B cell (primary cell): ENCODE measurements at regions not wholly inside any gene's neighbourhood (a gene's known extent, or its start where the extent isn't known, plus 50 kb on each side); places are given as distances from the start of the nearest gene placed in this dataset.

Source experiments
- ATAC-seq: fragments of 200-7000 bp; cut with Tn5 transposase; one replicate; pipeline ENCODE4 v1.10.0; 2021; ENCODE audit warnings: low read depth, mild to moderate bottlenecking, moderate number of reproducible peaks, moderate library complexity
- CTCF ChIA-PET: fragments of 350-600 bp; sonication (Branson Sonifier 250); formaldehyde crosslinking; loops from one replicate; lab custom pipeline; 2021; ENCODE audit warnings: antibody characterized with exemption, inconsistent platforms; lab: Charles Lee
- POLR2A ChIA-PET: fragments of 350-600 bp; sonication (Branson Sonifier 250); formaldehyde crosslinking; loops from one replicate; lab custom pipeline; 2021; ENCODE audit warnings: antibody characterized with exemption; lab: Charles Lee
- DNase-seq: peaks from one replicate; pipeline ENCODE4 v3.0.0; 2013
- H2AFZ ChIP-seq: 2 replicates; pipeline ENCODE4 v1.6.1; 2012; ENCODE audit warnings: mild to moderate bottlenecking, low read depth, low read length; ENCODE audit not compliant: insufficient read depth, poor library complexity, severe bottlenecking
- H3K27ac ChIP-seq, 2 donors: 1 replicate in 1 of 2; 2 replicates in 1 of 2; pipeline ENCODE4 v1.5.1; 2012 to 2013; ENCODE audit warnings: low read length in 2 of 2, mild to moderate bottlenecking in 2 of 2, moderate library complexity in 1 of 2
- H3K27me3 ChIP-seq, 4 experiments: fragments of 200-600 bp in 1 of 4; sonication (generic) in 1 of 4; replicated peaks in 1 of 4; 1 replicate in 2 of 4; 2 replicates in 2 of 4; pipeline versions ENCODE4 v1.6.1 to v1.7.0; 2013 to 2016; ENCODE audit warnings: low read length in 3 of 4, mild to moderate bottlenecking in 2 of 4, mixed read lengths in 1 of 4, moderate library complexity in 1 of 4; ENCODE audit not compliant: insufficient read depth in 4 of 4, control insufficient read depth in 3 of 4; ENCODE audit errors: control extremely low read depth in 1 of 4
- H3K36me3 ChIP-seq, 2 experiments: replicated peaks in 1 of 2; 1 replicate in 1 of 2; 2 replicates in 1 of 2; pipeline versions ENCODE4 v1.6.1 to v1.7.1; 2013; ENCODE audit warnings: low read length in 1 of 2; ENCODE audit not compliant: insufficient read depth in 2 of 2, control insufficient read depth in 1 of 2; ENCODE audit errors: control extremely low read depth in 1 of 2, extremely low read depth in 1 of 2
- H3K4me1 ChIP-seq, 2 donors: fragments of 200-600 bp in 1 of 2; sonication (generic) in 1 of 2; 1 replicate in 1 of 2; 2 replicates in 1 of 2; pipeline versions ENCODE4 v1.5.1 to v1.6.1; 2013 to 2017; ENCODE audit warnings: low read length in 2 of 2; ENCODE audit not compliant: control insufficient read depth in 2 of 2, insufficient read depth in 2 of 2
- H3K4me2 ChIP-seq: replicated peaks from 2 replicates; pipeline ENCODE3; 2012; ENCODE audit warnings: mild to moderate bottlenecking, low read depth, low read length; ENCODE audit not compliant: poor library complexity, severe bottlenecking
- H3K4me3 ChIP-seq, 5 experiments: fragments of 200-600 bp in 1 of 5; sonication (generic) in 1 of 5; 1 replicate in 3 of 5; 2 replicates in 2 of 5; pipeline versions ENCODE4 v1.5.1 to v1.7.0; 2011 to 2016; ENCODE audit warnings: low read length in 4 of 5, mild to moderate bottlenecking in 4 of 5, low read depth in 2 of 5, control low read depth in 1 of 5, moderate library complexity in 1 of 5; ENCODE audit not compliant: insufficient read depth in 1 of 5; ENCODE audit errors: control extremely low read depth in 1 of 5, extremely low read depth in 1 of 5
- H3K79me2 ChIP-seq: fragments of 200-600 bp; sonication (generic); one replicate; pipeline ENCODE4 v1.6.0; 2016; ENCODE audit warnings: low read length; ENCODE audit not compliant: control insufficient read depth, insufficient read depth
- H3K9ac ChIP-seq: fragments of 200-600 bp; sonication (generic); 2 replicates; pipeline ENCODE4 v1.6.1; 2017; ENCODE audit warnings: mild to moderate bottlenecking, low read length, moderate library complexity
- H3K9me3 ChIP-seq, 3 donors: one replicate each; pipeline versions ENCODE4 v1.6.1 to v1.7.1; 2013; ENCODE audit warnings: low read length in 2 of 3; ENCODE audit not compliant: control insufficient read depth in 2 of 3, insufficient read depth in 1 of 3; ENCODE audit errors: control extremely low read depth in 1 of 3
- H4K20me1 ChIP-seq: 2 replicates; pipeline ENCODE4 v1.6.0; 2012; ENCODE audit warnings: mild to moderate bottlenecking, low read length; ENCODE audit not compliant: insufficient read depth, control insufficient read depth, poor library complexity, severe bottlenecking
- H3K27ac Mint-ChIP-seq: one replicate; pipeline ENCODE4 v1.8.0; 2021; ENCODE audit warnings: mixed read lengths
- H3K27me3 Mint-ChIP-seq: one replicate; pipeline ENCODE4 v1.8.0; 2021; ENCODE audit warnings: mixed read lengths
- H3K4me1 Mint-ChIP-seq: one replicate; pipeline ENCODE4 v1.8.0; 2021; ENCODE audit warnings: mixed read lengths
- H3K4me3 Mint-ChIP-seq: one replicate; pipeline ENCODE4 v1.8.0; 2021; ENCODE audit warnings: mixed read lengths
- H3K9me3 Mint-ChIP-seq: one replicate; pipeline ENCODE4 v1.8.0; 2022; ENCODE audit warnings: mixed read lengths; ENCODE audit not compliant: insufficient read depth
- EZH2 ChIP-seq: IDR thresholded peaks from 2 replicates; pipeline ENCODE4 v1.6.1; 2012; ENCODE audit warnings: borderline replicate concordance, low read depth, mild to moderate bottlenecking, moderate library complexity, low read length; ENCODE audit not compliant: insufficient read depth, poor library complexity, severe bottlenecking
- WGBS: methylation state at CpG from one replicate; pipeline ENCODE4 v1.1.5; 2013; ENCODE audit warnings: missing lambda C conversion rate; ENCODE audit not compliant: insufficient coverage; 5-methylcytosine and 5-hydroxymethylcytosine counted together
- intact Hi-C: fragments of 100-400 bp; cut with micrococcal nuclease; formaldehyde crosslinking; loops from one replicate; pipeline ENCODE4 v1.10.0; 2022
- TF ChIP-seq, protein P1 (sequence below): fragments of 200-600 bp; IDR thresholded peaks from one replicate; pipeline ENCODE4 v1.8.0; 2022; ENCODE audit warnings: antibody characterized with exemption, mild to moderate bottlenecking

DNA sequence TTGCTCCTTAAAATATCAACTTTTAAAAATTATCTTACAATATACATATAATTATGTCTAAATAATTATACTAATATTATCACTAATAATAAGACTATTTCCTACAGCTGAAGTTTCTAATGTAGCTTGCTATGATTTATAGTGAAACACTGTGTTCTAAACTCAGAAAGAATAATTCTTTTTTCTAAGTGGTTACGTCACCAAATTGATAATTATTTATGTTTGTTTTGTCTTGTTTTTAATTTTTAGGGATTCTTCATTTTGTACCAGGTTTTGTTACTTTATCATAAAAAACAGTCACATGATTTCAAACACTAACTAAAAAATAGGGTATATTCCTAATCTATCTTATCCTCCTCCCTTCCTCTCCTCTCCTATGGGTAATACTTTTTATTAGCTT is 662.1 kb downstream of the FRK start:
- Histone ChIP-seq H3K4me1 (no peaks in the 10 kb centered on the region), H3K9ac (no peak overlapping the region), H3K79me2 (no peaks in the 10 kb centered on the region), H3K27me3 (no peaks in the 10 kb centered on the region), H4K20me1 (no peaks in the 10 kb centered on the region), H3K4me3 (no peak overlapping the region), H3K9me3 (peaks cover 0 to 18% (median 0%) of the 10 kb centered on the region in 3 donors), H3K27ac (no peak overlapping the region), H3K4me2 (no peak overlapping the region), H3K36me3 (no peaks in the 10 kb centered on the region), H2AFZ (no peak overlapping the region)
- ChIA-PET POLR2A (no interaction called here), CTCF (no interaction called here)
- DNase-seq (no peak), ATAC-seq (no peak)
- no peaks in the 10 kb centered on the region for H3K4me1 Mint-ChIP-seq
- H3K4me3 Mint-ChIP-seq: no peak overlapping the region
- no CpG with 5 or more reads among the region's 1 CpG for WGBS
- TF ChIP-seq EZH2: no peak
- TF ChIP-seq, protein P1, sequence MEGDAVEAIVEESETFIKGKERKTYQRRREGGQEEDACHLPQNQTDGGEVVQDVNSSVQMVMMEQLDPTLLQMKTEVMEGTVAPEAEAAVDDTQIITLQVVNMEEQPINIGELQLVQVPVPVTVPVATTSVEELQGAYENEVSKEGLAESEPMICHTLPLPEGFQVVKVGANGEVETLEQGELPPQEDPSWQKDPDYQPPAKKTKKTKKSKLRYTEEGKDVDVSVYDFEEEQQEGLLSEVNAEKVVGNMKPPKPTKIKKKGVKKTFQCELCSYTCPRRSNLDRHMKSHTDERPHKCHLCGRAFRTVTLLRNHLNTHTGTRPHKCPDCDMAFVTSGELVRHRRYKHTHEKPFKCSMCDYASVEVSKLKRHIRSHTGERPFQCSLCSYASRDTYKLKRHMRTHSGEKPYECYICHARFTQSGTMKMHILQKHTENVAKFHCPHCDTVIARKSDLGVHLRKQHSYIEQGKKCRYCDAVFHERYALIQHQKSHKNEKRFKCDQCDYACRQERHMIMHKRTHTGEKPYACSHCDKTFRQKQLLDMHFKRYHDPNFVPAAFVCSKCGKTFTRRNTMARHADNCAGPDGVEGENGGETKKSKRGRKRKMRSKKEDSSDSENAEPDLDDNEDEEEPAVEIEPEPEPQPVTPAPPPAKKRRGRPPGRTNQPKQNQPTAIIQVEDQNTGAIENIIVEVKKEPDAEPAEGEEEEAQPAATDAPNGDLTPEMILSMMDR: no peak
- peaks cover 7% of the 10 kb centered on the region for H3K9me3 Mint-ChIP-seq
- H3K27me3 Mint-ChIP-seq: no peaks in the 10 kb centered on the region
- H3K27ac Mint-ChIP-seq: no peak overlapping the region
- intact Hi-C loops: no loop called here

DNA sequence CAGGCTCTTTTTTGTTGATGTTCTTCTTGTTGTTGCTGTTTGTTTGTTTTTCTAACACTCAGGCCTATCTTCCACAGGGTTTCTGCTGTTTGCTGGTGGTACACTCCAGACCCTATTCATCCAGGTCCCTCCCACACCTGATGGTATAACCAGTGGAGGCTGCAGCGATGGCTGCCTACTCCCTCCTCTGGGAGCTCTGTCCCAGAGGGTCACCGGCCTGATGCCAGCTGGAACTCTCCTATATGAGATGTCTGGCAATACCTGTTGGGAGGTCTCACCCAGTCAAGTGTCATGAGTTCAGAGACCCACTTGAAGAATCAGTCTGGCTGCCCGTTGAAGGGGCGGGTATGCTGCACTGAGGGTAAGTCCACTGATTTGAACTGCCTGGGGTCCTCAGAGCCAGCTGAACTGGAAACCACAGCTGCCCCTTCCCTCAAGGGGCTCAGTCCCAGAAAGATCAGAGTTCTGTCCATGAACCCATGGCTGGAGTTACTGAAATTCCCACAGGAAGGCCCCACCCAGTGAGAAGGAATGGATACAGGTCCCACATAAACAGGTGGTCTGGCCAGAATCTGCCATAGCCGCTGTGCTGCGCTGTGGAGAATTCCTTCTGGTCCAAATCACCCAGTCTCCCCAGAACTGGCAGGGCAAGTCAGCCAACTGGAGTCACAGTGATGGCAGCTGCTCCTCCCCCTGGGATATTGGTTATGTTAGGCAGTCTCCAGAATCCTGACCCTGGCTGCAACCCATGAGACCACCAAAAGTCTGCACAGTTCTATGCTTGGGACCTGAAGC is 664.4 kb downstream of the FRK start:
- no peaks in the 10 kb centered on the region for H3K27me3 Mint-ChIP-seq
- TF ChIP-seq, protein P1: no peak
- TF ChIP-seq EZH2: no peak
- no peak overlapping the region for H3K4me3 Mint-ChIP-seq
- Histone ChIP-seq H2AFZ (no peak overlapping the region), H3K4me2 (no peak overlapping the region), H3K27ac (no peak overlapping the region), H3K4me3 (no peak overlapping the region), H3K4me1 (no peaks in the 10 kb centered on the region), H3K79me2 (no peaks in the 10 kb centered on the region), H4K20me1 (no peaks in the 10 kb centered on the region), H3K27me3 (no peaks in the 10 kb centered on the region), H3K9ac (no peak overlapping the region), H3K9me3 (peaks cover 0 to 18% (median 0%) of the 10 kb centered on the region in 3 donors), H3K36me3 (no peaks in the 10 kb centered on the region)
- 82% methylated on average over 6 of the region's 6 CpGs for WGBS
- POLR2A ChIA-PET: no interaction called here
- H3K27ac Mint-ChIP-seq: no peak overlapping the region
- CTCF ChIA-PET: no interaction called here
- no peak for DNase-seq
- no peak for ATAC-seq
- H3K9me3 Mint-ChIP-seq: peaks cover 5% of the 10 kb centered on the region
- no peaks in the 10 kb centered on the region for H3K4me1 Mint-ChIP-seq
- intact Hi-C loops: no loop called here
